PC-9 (cell line): ENCODE measurements at regions not wholly inside any gene's neighbourhood (a gene's known extent, or its start where the extent isn't known, plus 50 kb on each side); places are given as distances from the start of the nearest gene placed in this dataset.

Experiments
- BruUV-seq: library from RNA; stranded (reverse); fragments of 400-500 nt; replicated peaks from 2 replicates; lab custom pipeline; 2021; lab: Mats Ljungman, UMichigan
- CTCF ChIA-PET: fragments of 300-600 bp; sonication (Branson Sonifier 250); formaldehyde crosslinking; loops from one replicate; lab custom pipeline; 2022; ENCODE audit warnings: antibody characterized with exemption; lab: Charles Lee
- POLR2A ChIA-PET: fragments of 300-600 bp; sonication (Branson Sonifier 250); formaldehyde crosslinking; loops from one replicate; lab custom pipeline; 2022; ENCODE audit warnings: antibody characterized with exemption; ENCODE audit not compliant: unreplicated experiment; lab: Charles Lee
- DNase-seq, 2 experiments: peaks; one replicate each; pipeline versions ENCODE4 v3.0.0 to v3.0.0-alpha.2; 2015 to 2022; ENCODE audit warnings: mixed read lengths in 1 of 2
- H2AFZ ChIP-seq: fragments of 200-600 bp; sonication (generic); 2 replicates; pipeline ENCODE4 v1.8.1; 2017; ENCODE audit warnings: antibody characterized with exemption
- H3F3A ChIP-seq: fragments of 200-600 bp; sonication (generic); 2 replicates; pipeline ENCODE4 v1.8.1; 2017; ENCODE audit warnings: antibody characterized with exemption, mild to moderate bottlenecking, low read depth; ENCODE audit not compliant: insufficient read depth
- H3K27ac ChIP-seq: fragments of 200-600 bp; sonication (generic); 2 replicates; pipeline ENCODE4 v1.6.1; 2016; ENCODE audit warnings: mixed run types
- H3K27me3 ChIP-seq: fragments of 200-600 bp; sonication (generic); 2 replicates; pipeline ENCODE4 v1.6.1; 2016; ENCODE audit warnings: low read depth, mixed run types; ENCODE audit not compliant: insufficient read depth
- H3K36me3 ChIP-seq: fragments of 200-600 bp; sonication (generic); 2 replicates; pipeline ENCODE4 v1.6.1; 2016; ENCODE audit warnings: low read depth, mixed run types
- H3K4me1 ChIP-seq: fragments of 200-600 bp; sonication (generic); replicated peaks from 2 replicates; pipeline ENCODE4 v1.6.1; 2016; ENCODE audit warnings: mixed run types; ENCODE audit not compliant: insufficient read depth
- H3K4me2 ChIP-seq: fragments of 200-600 bp; sonication (generic); 2 replicates; pipeline ENCODE4 v1.6.1; 2017; ENCODE audit warnings: mixed run types
- H3K4me3 ChIP-seq: fragments of 200-600 bp; sonication (generic); 2 replicates; pipeline ENCODE4 v1.6.1; 2016; ENCODE audit warnings: mixed run types
- H3K79me2 ChIP-seq: fragments of 200-600 bp; sonication (generic); 2 replicates; pipeline ENCODE4 v1.6.1; 2017; ENCODE audit warnings: low read depth, mixed run types
- H3K9me2 ChIP-seq: fragments of 200-600 bp; sonication (generic); 2 replicates; pipeline ENCODE4 v1.8.1; 2017; ENCODE audit warnings: mild to moderate bottlenecking; ENCODE audit not compliant: insufficient read depth
- H3K9me3 ChIP-seq: fragments of 200-600 bp; sonication (generic); 2 replicates; pipeline ENCODE4 v1.8.1; 2016; ENCODE audit warnings: low read depth; ENCODE audit not compliant: insufficient read depth
- H4K20me1 ChIP-seq: fragments of 200-600 bp; sonication (generic); 2 replicates; pipeline ENCODE4 v1.8.1; 2017; ENCODE audit not compliant: insufficient read depth
- CTCF ChIP-seq: fragments of 200-600 bp; sonication (generic); conservative IDR thresholded peaks from 2 replicates; pipeline ENCODE4 v1.6.1; 2017; ENCODE audit warnings: mixed run types, antibody characterized with exemption, mild to moderate bottlenecking, moderate library complexity
- EZH2 ChIP-seq: fragments of 200-600 bp; sonication (generic); IDR thresholded peaks from 2 replicates; pipeline ENCODE4 v1.8.0; 2017; ENCODE audit warnings: antibody characterized with exemption, low read depth
- intact Hi-C: fragments of 100-400 bp; cut with micrococcal nuclease; formaldehyde crosslinking; loops from one replicate; pipeline ENCODE4 v1.10.0; 2022; ENCODE audit not compliant: unreplicated experiment

- no peak overlapping the region for H2AFZ ChIP-seq
Observed at GRCh38 chr16:79328402-79329165, 272.0 kb downstream of the MAF start.

GRCh38 chr16:79327836-79328235 lies 272.7 kb downstream of the MAF start:
- DNase-seq, result no peak
- intact Hi-C loops, result no loop called here
- Histone ChIP-seq H3K79me2 (no peaks in the 10 kb centered on the region), H3F3A (no peaks in the 10 kb centered on the region), H3K9me3 (no peaks in the 10 kb centered on the region), H4K20me1 (no peaks in the 10 kb centered on the region), H3K27ac (no peak overlapping the region), H2AFZ (no peak overlapping the region), H3K4me1 (no peaks in the 10 kb centered on the region), H3K9me2 (no peaks in the 10 kb centered on the region), H3K4me3 (no peak overlapping the region), H3K4me2 (no peak overlapping the region), H3K27me3 (peaks cover 62% of the 10 kb centered on the region), H3K36me3 (no peaks in the 10 kb centered on the region)
- ChIA-PET CTCF (no interaction called here), POLR2A (no interaction called here)
- no TSS peak for BruUV-seq
- no peak for TF ChIP-seq EZH2
- TF ChIP-seq CTCF, result no peak

More at GRCh38 chr16:79328402-79329165, 272.0 kb downstream of the MAF start:
- BruUV-seq, result no TSS peak
- Histone ChIP-seq H3F3A (no peaks in the 10 kb centered on the region), H3K9me2 (no peaks in the 10 kb centered on the region), H3K4me1 (no peaks in the 10 kb centered on the region), H3K27me3 (peaks cover 64% of the 10 kb centered on the region), H3K4me2 (no peak overlapping the region), H4K20me1 (no peaks in the 10 kb centered on the region), H3K9me3 (no peaks in the 10 kb centered on the region), H3K36me3 (no peaks in the 10 kb centered on the region), H3K4me3 (no peak overlapping the region), H3K79me2 (no peaks in the 10 kb centered on the region), H3K27ac (no peak overlapping the region)
- no peak for DNase-seq
- intact Hi-C loops, result no loop called here
- no peak for TF ChIP-seq EZH2
- TF ChIP-seq CTCF, result no peak
- POLR2A ChIA-PET, result no interaction called here
- CTCF ChIA-PET, result no interaction called here

GRCh38 chr16:79326549-79326948 lies 274.0 kb downstream of the MAF start:
- H3K4me1 ChIP-seq, result no peaks in the 10 kb centered on the region
- DNase-seq, result no peak
- intact Hi-C loops, result no loop called here
- no peaks in the 10 kb centered on the region for H3K36me3 ChIP-seq
- H3K27ac ChIP-seq, result no peak overlapping the region
- no peaks in the 10 kb centered on the region for H3K79me2 ChIP-seq
- H4K20me1 ChIP-seq, result no peaks in the 10 kb centered on the region
- no peak overlapping the region for H2AFZ ChIP-seq
- H3K9me2 ChIP-seq, result no peaks in the 10 kb centered on the region
- no peak overlapping the region for H3K4me2 ChIP-seq
- no peaks in the 10 kb centered on the region for H3K9me3 ChIP-seq
- BruUV-seq, result no TSS peak
- ChIA-PET POLR2A (no interaction called here), CTCF (no interaction called here)
- TF ChIP-seq CTCF (no peak), EZH2 (no peak)
- peaks cover 70% of the 10 kb centered on the region for H3K27me3 ChIP-seq
- H3F3A ChIP-seq, result no peaks in the 10 kb centered on the region
- H3K4me3 ChIP-seq, result no peak overlapping the region
